CD4-positive, alpha-beta T cell (primary cell): ENCODE measurements at regions not wholly inside any gene's neighbourhood (a gene's known extent, or its start where the extent isn't known, plus 50 kb on each side); places are given as distances from the start of the nearest gene placed in this dataset.

Experiments
- ATAC-seq: fragments of 200-7000 bp; cut with Tn5 transposase; one replicate; pipeline ENCODE4 v1.10.0; 2022; ENCODE audit warnings: mild to moderate bottlenecking; ENCODE audit not compliant: poor library complexity
- CTCF ChIA-PET: fragments of 350-600 bp; sonication (Branson Sonifier 250); formaldehyde crosslinking; loops from one replicate; lab custom pipeline; 2021; ENCODE audit warnings: antibody characterized with exemption, inconsistent platforms; lab: Charles Lee
- POLR2A ChIA-PET: fragments of 350-600 bp; sonication (Branson Sonifier 250); formaldehyde crosslinking; loops from one replicate; lab custom pipeline; 2021; ENCODE audit warnings: antibody characterized with exemption, inconsistent platforms; lab: Charles Lee
- DNase-seq, 14 experiments: peaks; one replicate each; pipeline ENCODE4 v3.0.0-alpha.2; 2013 to 2020; ENCODE audit warnings: mixed read lengths in 2 of 14
- H3K27ac ChIP-seq, 2 donors: one replicate each; pipeline versions ENCODE4 v1.5.1 to v1.7.0; 2013; ENCODE audit warnings: low read length in 2 of 2, low read depth in 1 of 2, mild to moderate bottlenecking in 1 of 2
- H3K27me3 ChIP-seq, 2 experiments: 1 replicate in 1 of 2; 2 replicates in 1 of 2; pipeline versions ENCODE4 v1.6.1 to v1.7.0; 2013; ENCODE audit warnings: low read length in 2 of 2, control low read depth in 1 of 2, mild to moderate bottlenecking in 1 of 2, moderate library complexity in 1 of 2; ENCODE audit not compliant: insufficient read depth in 2 of 2, control insufficient read depth in 1 of 2
- H3K36me3 ChIP-seq: one replicate; pipeline ENCODE4 v1.6.1; 2013; ENCODE audit warnings: low read length, control low read depth; ENCODE audit not compliant: insufficient read depth
- H3K4me1 ChIP-seq: one replicate; pipeline ENCODE4 v1.6.1; 2013; ENCODE audit warnings: low read length, control low read depth; ENCODE audit not compliant: insufficient read depth
- H3K4me3 ChIP-seq: one replicate; pipeline ENCODE4 v1.5.1; 2013; ENCODE audit warnings: mild to moderate bottlenecking, low read length, moderate library complexity
- H3K9me3 ChIP-seq, 2 experiments: 1 replicate in 1 of 2; 2 replicates in 1 of 2; pipeline versions ENCODE4 v1.6.1 to v1.7.0; 2013; ENCODE audit warnings: low read length in 2 of 2, mild to moderate bottlenecking in 2 of 2, control low read depth in 1 of 2, moderate library complexity in 1 of 2; ENCODE audit not compliant: control insufficient read depth in 1 of 2, insufficient read depth in 1 of 2
- H3K27ac Mint-ChIP-seq: one replicate; pipeline ENCODE4 v1.8.0; 2020; ENCODE audit warnings: mixed read lengths
- H3K27me3 Mint-ChIP-seq: one replicate; pipeline ENCODE4 v1.8.0; 2021; ENCODE audit warnings: mixed read lengths
- H3K36me3 Mint-ChIP-seq: one replicate; pipeline ENCODE4 v1.8.0; 2021; ENCODE audit warnings: low read depth, mixed read lengths
- H3K4me1 Mint-ChIP-seq: one replicate; pipeline ENCODE4 v1.8.0; 2021; ENCODE audit warnings: low read depth, mixed read lengths
- H3K4me3 Mint-ChIP-seq: one replicate; pipeline ENCODE4 v1.8.0; 2020; ENCODE audit warnings: mild to moderate bottlenecking, mixed read lengths
- H3K9me3 Mint-ChIP-seq: one replicate; pipeline ENCODE4 v1.8.0; 2020; ENCODE audit warnings: mixed read lengths
- intact Hi-C, 2 experiments: fragments of 100-400 bp; cut with DNase I in 1 of 2; cut with micrococcal nuclease in 1 of 2; formaldehyde crosslinking; loops; one replicate each; pipeline versions ENCODE4 v1.15.1 to v1.9.0; 2023 to 2025; cut with DNase I, micrococcal nuclease
- TF ChIP-seq, protein P1 (sequence below): fragments of 200-600 bp; IDR thresholded peaks from one replicate; pipeline ENCODE4 v1.8.0; 2022; ENCODE audit warnings: antibody characterized with exemption, mild to moderate bottlenecking

DNA sequence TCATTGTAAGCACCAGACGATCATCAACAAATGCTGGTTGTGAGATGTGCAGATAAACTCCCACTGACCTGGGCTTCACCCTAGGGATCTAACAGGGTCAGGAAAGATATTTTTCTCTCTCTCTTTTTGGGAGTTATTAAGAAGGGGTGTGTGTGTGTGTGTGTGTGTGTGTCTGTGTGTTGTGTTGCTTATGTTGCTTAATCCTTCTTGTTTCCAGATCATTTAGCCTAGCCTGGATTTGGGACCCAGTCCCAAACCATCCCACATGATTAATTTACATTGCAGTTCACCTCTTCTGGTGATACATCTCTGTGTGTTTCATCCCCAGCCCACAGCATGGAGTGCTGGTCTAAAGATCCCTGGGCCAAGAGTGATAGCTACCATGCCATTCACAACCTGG is 122.8 kb upstream of the IPO9 start:
- Histone ChIP-seq H3K9me3 (no peaks in the 10 kb centered on the region), H3K4me3 (no peak overlapping the region), H3K4me1 (no peaks in the 10 kb centered on the region), H3K27ac (no peak overlapping the region), H3K27me3 (peaks cover 0 to 3% of the 10 kb centered on the region in 2 experiments), H3K36me3 (no peaks in the 10 kb centered on the region)
- Mint-ChIP-seq H3K4me3 (no peak overlapping the region), H3K9me3 (no peaks in the 10 kb centered on the region), H3K27ac (no peak overlapping the region), H3K27me3 (peaks cover 4% of the 10 kb centered on the region), H3K36me3 (no peaks in the 10 kb centered on the region), H3K4me1 (no peaks in the 10 kb centered on the region)
- no peak for DNase-seq
- TF ChIP-seq, protein P1, sequence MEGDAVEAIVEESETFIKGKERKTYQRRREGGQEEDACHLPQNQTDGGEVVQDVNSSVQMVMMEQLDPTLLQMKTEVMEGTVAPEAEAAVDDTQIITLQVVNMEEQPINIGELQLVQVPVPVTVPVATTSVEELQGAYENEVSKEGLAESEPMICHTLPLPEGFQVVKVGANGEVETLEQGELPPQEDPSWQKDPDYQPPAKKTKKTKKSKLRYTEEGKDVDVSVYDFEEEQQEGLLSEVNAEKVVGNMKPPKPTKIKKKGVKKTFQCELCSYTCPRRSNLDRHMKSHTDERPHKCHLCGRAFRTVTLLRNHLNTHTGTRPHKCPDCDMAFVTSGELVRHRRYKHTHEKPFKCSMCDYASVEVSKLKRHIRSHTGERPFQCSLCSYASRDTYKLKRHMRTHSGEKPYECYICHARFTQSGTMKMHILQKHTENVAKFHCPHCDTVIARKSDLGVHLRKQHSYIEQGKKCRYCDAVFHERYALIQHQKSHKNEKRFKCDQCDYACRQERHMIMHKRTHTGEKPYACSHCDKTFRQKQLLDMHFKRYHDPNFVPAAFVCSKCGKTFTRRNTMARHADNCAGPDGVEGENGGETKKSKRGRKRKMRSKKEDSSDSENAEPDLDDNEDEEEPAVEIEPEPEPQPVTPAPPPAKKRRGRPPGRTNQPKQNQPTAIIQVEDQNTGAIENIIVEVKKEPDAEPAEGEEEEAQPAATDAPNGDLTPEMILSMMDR = no peak
- ChIA-PET POLR2A (no interaction called here), CTCF (no interaction called here)
- no peak for ATAC-seq
- intact Hi-C loops = loop anchor here in 1 of 2 experiments (5.0 to 10.0 kb wide), 2 partner anchors 221 to 266 kb away; no protein-coding TSS in a partner anchor

DNA sequence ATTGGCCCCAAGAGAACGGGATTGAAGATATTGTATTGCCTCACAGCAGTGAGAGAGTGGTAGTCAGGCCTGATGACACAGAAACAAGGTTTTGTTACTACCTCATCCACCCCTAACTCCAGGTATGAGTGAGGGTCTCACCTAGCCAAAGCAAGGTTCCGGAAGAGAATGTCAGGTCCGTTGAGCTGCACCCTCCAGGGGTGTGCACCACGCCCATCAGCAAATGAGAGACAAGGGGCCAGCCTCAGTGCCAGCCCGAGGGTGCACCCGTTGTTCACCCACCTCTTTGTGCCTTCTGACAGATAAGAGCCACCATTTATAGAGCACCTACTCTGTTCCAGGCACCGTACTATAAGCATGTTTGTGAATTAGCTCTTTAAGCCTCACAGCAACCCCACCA is 121.9 kb upstream of the IPO9 start:
- Mint-ChIP-seq H3K4me1 (no peaks in the 10 kb centered on the region), H3K27ac (no peak overlapping the region), H3K4me3 (no peak overlapping the region), H3K36me3 (no peaks in the 10 kb centered on the region), H3K27me3 (peaks cover 4% of the 10 kb centered on the region), H3K9me3 (no peaks in the 10 kb centered on the region)
- no peaks in the 10 kb centered on the region for H3K4me1 ChIP-seq
- intact Hi-C loops = loop anchor here in 1 of 2 experiments (5.0 to 10.0 kb wide), 2 partner anchors 222 to 265 kb away; no protein-coding TSS in a partner anchor
- ChIA-PET POLR2A (no interaction called here), CTCF (no interaction called here)
- H3K27ac ChIP-seq = no peak overlapping the region
- TF ChIP-seq, protein P1 = no peak
- ATAC-seq = no peak
- no peak for DNase-seq
- no peak overlapping the region for H3K4me3 ChIP-seq
- H3K27me3 ChIP-seq = peaks cover 0 to 3% of the 10 kb centered on the region in 2 experiments
- no peaks in the 10 kb centered on the region for H3K9me3 ChIP-seq
- no peaks in the 10 kb centered on the region for H3K36me3 ChIP-seq

DNA sequence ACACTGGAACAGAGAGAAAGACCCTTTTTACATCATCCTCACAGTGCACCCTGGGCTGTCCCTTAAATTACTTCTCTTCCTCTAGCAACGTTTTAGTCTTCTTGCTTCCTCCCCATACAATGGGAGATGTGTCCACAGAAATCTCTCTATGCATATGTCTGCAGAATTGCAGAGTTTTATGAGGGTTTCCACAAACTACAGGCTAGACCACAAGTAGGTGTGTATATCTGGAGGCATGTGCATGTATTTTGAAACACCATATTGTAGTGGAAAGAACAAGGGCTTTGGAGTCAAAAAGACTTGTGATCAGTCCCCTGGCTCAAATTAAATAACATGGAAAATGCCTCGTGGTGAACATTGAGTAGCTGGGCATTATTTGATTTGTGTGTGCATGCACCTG is 121.3 kb upstream of the IPO9 start:
- TF ChIP-seq, protein P1 = no peak
- no peak overlapping the region for H3K4me3 Mint-ChIP-seq
- H3K36me3 ChIP-seq = no peaks in the 10 kb centered on the region
- no peaks in the 10 kb centered on the region for H3K4me1 Mint-ChIP-seq
- peaks cover 0 to 3% of the 10 kb centered on the region in 2 experiments for H3K27me3 ChIP-seq
- H3K36me3 Mint-ChIP-seq = no peaks in the 10 kb centered on the region
- H3K9me3 ChIP-seq = no peaks in the 10 kb centered on the region
- H3K27ac ChIP-seq = no peak overlapping the region
- ATAC-seq (no peak), DNase-seq (no peak)
- no peak overlapping the region for H3K4me3 ChIP-seq
- ChIA-PET CTCF (no interaction called here), POLR2A (no interaction called here)
- no peak overlapping the region for H3K27ac Mint-ChIP-seq
- no peaks in the 10 kb centered on the region for H3K9me3 Mint-ChIP-seq
- H3K27me3 Mint-ChIP-seq = peaks cover 4% of the 10 kb centered on the region
- intact Hi-C loops = loop anchor here in 1 of 2 experiments (5.0 to 10.0 kb wide), 2 partner anchors 223 to 265 kb away; no protein-coding TSS in a partner anchor
- no peaks in the 10 kb centered on the region for H3K4me1 ChIP-seq
